GM12878 (cell line): ENCODE measurements at regions not wholly inside any gene's neighbourhood (a gene's known extent, or its start where the extent isn't known, plus 50 kb on each side); places are given as distances from the start of the nearest gene placed in this dataset.

ENCODE experiments used
- ATAC-seq: fragments of 200-7000 bp; cut with Tn5 transposase; 3 replicates; pipeline ENCODE4 v1.9.1; 2020; ENCODE audit warnings: mild to moderate bottlenecking, moderate library complexity
- BruUV-seq: library from RNA; stranded (reverse); fragments of 400-500 nt; replicated peaks from 2 replicates; lab custom pipeline; 2021; lab: Mats Ljungman, UMichigan
- CTCF ChIA-PET: fragments of 300-600 bp; sonication (Branson Sonifier 250); formaldehyde crosslinking; extraction: SDS; loops from one replicate; lab custom pipeline; 2021; ENCODE audit warnings: inconsistent platforms; lab: Yijun Ruan, JAX
- POLR2A ChIA-PET: fragments of 350-600 bp; formaldehyde crosslinking; extraction: SDS; loops from one replicate; lab custom pipeline; 2021; ENCODE audit warnings: inconsistent platforms; lab: Charles Lee
- RAD21 ChIA-PET: fragments of 300-600 bp; sonication (Branson Sonifier 250); formaldehyde crosslinking; loops from one replicate; lab custom pipeline; 2023; ENCODE audit warnings: antibody characterized with exemption; ENCODE audit not compliant: unreplicated experiment; lab: Charles Lee
- SMC1A ChIA-PET: fragments of 300-600 bp; sonication (Branson Sonifier 250); formaldehyde crosslinking; loops from one replicate; lab custom pipeline; 2023; ENCODE audit not compliant: unreplicated experiment, uncharacterized antibody; lab: Charles Lee
- DNase-seq: peaks from one replicate; pipeline ENCODE4 v3.0.0-alpha.2; 2011; ENCODE audit warnings: low read depth, low spot score
- FAIRE-seq: peaks from 3 replicates; lab custom pipeline; 2011; peaks lifted over from hg19 to GRCh38; lab: Jason Lieb, UNC
- H2AFZ ChIP-seq: 2 replicates; pipeline ENCODE4 v1.6.0; 2011; ENCODE audit warnings: low read depth, low read length, control low read depth; ENCODE audit not compliant: control insufficient read depth
- H3K27ac ChIP-seq: 2 replicates; pipeline ENCODE4 v1.5.1; 2011; ENCODE audit warnings: control low read depth; ENCODE audit not compliant: control insufficient read depth, insufficient read depth
- H3K27me3 ChIP-seq, 2 experiments: replicated peaks in 1 of 2; 2 replicates each; pipeline versions ENCODE4 v1.6.0 to v1.6.1; 2011; ENCODE audit warnings: low read length in 1 of 2; ENCODE audit not compliant: control insufficient read depth in 2 of 2, insufficient read depth in 2 of 2
- H3K36me3 ChIP-seq, 2 experiments: 2 replicates each; pipeline ENCODE4 v1.5.1; 2011; ENCODE audit warnings: low read length in 1 of 2; ENCODE audit not compliant: control insufficient read depth in 2 of 2, insufficient read depth in 2 of 2
- H3K4me1 ChIP-seq: 2 replicates; pipeline ENCODE4 v1.6.1; 2011; ENCODE audit warnings: mild to moderate bottlenecking, low read length, moderate library complexity, mixed read lengths; ENCODE audit not compliant: control insufficient read depth, insufficient read depth
- H3K4me2 ChIP-seq: 2 replicates; pipeline ENCODE4 v1.6.0; 2011; ENCODE audit warnings: control low read depth; ENCODE audit not compliant: control insufficient read depth, insufficient read depth
- H3K4me3 ChIP-seq: fragments of 200-600 bp; sonication (generic); 2 replicates; pipeline ENCODE4 v1.5.1; 2016
- H3K79me2 ChIP-seq: 2 replicates; pipeline ENCODE4 v1.6.0; 2011; ENCODE audit warnings: low read length; ENCODE audit not compliant: control insufficient read depth, insufficient read depth
- H3K9ac ChIP-seq: 2 replicates; pipeline ENCODE4 v1.8.0; 2011; ENCODE audit warnings: low read length, control low read depth, mixed read lengths; ENCODE audit not compliant: control insufficient read depth, insufficient read depth
- H3K9me3 ChIP-seq: replicated peaks from 3 replicates; pipeline ENCODE4 v1.5.1; 2011; ENCODE audit warnings: mild to moderate bottlenecking, low read length; ENCODE audit not compliant: control insufficient read depth, insufficient read depth
- H4K20me1 ChIP-seq: 2 replicates; pipeline ENCODE4 v1.6.0; 2011; ENCODE audit not compliant: control insufficient read depth, insufficient read depth
- ATF3 ChIP-seq: IDR thresholded peaks from 2 replicates; pipeline ENCODE4 v1.6.1; 2011; ENCODE audit warnings: low read depth, mild to moderate bottlenecking, low read length, moderate library complexity, borderline replicate concordance; ENCODE audit errors: extremely low read depth
- CBFB ChIP-seq: IDR thresholded peaks from 2 replicates; pipeline ENCODE4 v1.6.1; 2016; ENCODE audit warnings: antibody characterized with exemption, low read depth
- FOXK2 ChIP-seq: fragments of 450-650 bp; IDR thresholded peaks from 2 replicates; pipeline ENCODE4 v1.6.1; 2017; ENCODE audit warnings: mild to moderate bottlenecking, moderate library complexity
- JUNB ChIP-seq: IDR thresholded peaks from 2 replicates; pipeline ENCODE4 v1.6.1; 2016; ENCODE audit warnings: antibody characterized with exemption, mild to moderate bottlenecking
- KAT2A ChIP-seq: conservative IDR thresholded peaks from 2 replicates; pipeline ENCODE4 v1.6.1; 2011; ENCODE audit warnings: low read depth, low read length; ENCODE audit not compliant: control insufficient read depth
- NFIC ChIP-seq: IDR thresholded peaks from 2 replicates; pipeline ENCODE4 v1.6.1; 2012; ENCODE audit warnings: low read depth, mild to moderate bottlenecking, inconsistent platforms, low read length, moderate library complexity
- PAX5 ChIP-seq: IDR thresholded peaks from 2 replicates; pipeline ENCODE4 v1.6.1; 2011; ENCODE audit warnings: low read depth, low read length, borderline replicate concordance
- RCOR1 ChIP-seq: conservative IDR thresholded peaks from 2 replicates; pipeline ENCODE4 v1.6.1; 2012; ENCODE audit warnings: low read depth, low read length, improper control_type of control experiment
- RUNX3 ChIP-seq: IDR thresholded peaks from 2 replicates; pipeline ENCODE4 v1.6.1; 2012; ENCODE audit warnings: low read length, inconsistent platforms
- STAT1 ChIP-seq: fragments of 450-650 bp; conservative IDR thresholded peaks from 2 replicates; pipeline ENCODE4 v1.6.1; 2014; ENCODE audit warnings: antibody characterized with exemption, mild to moderate bottlenecking
- ZBTB33 ChIP-seq: fragments of 450-650 bp; IDR thresholded peaks from 2 replicates; pipeline ENCODE4 v1.6.1; 2017; ENCODE audit warnings: mild to moderate bottlenecking
- ZZZ3 ChIP-seq: IDR thresholded peaks from 2 replicates; pipeline ENCODE4 v1.6.1; 2011; ENCODE audit warnings: low read depth; ENCODE audit not compliant: control insufficient read depth, insufficient read length
- WGBS: methylation state at CpG from one replicate; pipeline ENCODE4 v1.1.6; 2016; ENCODE audit warnings: low lambda C conversion rate; ENCODE audit not compliant: insufficient replicate concordance, insufficient coverage; ENCODE audit errors: missing lambda C conversion rate; 5-methylcytosine and 5-hydroxymethylcytosine counted together
- in situ Hi-C: fragments of 300-500 bp; cut with MboI; formaldehyde crosslinking; loops from 9 replicates; pipeline ENCODE4 v1.14.3; 2018; ENCODE audit warnings: mixed read lengths
- intact Hi-C: fragments of 100-400 bp; cut with micrococcal nuclease; formaldehyde crosslinking; loops from one replicate; pipeline ENCODE4 v1.14.2; 2022; ENCODE audit not compliant: unreplicated experiment

GRCh38 chr6:135121434-135121833 lies 59.7 kb upstream of the MYB start:
- ChIA-PET RAD21 (interaction anchor here (0.8 to 1.8 kb wide), 2 partner anchors 8 to 34 kb away, joined by 3 to 4 read pairs; no protein-coding TSS in a partner anchor), POLR2A (no interaction called here)

GRCh38 chr6:135118134-135118730 lies 62.9 kb upstream of the MYB start:
- CTCF ChIA-PET = interaction anchor here (0.5 to 1.3 kb wide), 3 partner anchors 8 to 66 kb away, joined by 3 to 6 read pairs (median 6); no protein-coding TSS in a partner anchor
- WGBS = 94% methylated on average over 5 of the region's 5 CpGs
- TF ChIP-seq ZBTB33 = no peak
- no peak for TF ChIP-seq CBFB
- no peak for TF ChIP-seq STAT1
- no peak for TF ChIP-seq ZZZ3
- TF ChIP-seq FOXK2 = no peak
- TF ChIP-seq KAT2A = no peak
- TF ChIP-seq PAX5 = no peak
- no peak for TF ChIP-seq ATF3

More at GRCh38 chr6:135121434-135121833, 59.7 kb upstream of the MYB start:
- Histone ChIP-seq H3K9me3 (no peaks in the 10 kb centered on the region), H3K27me3 (no peaks in the 10 kb centered on the region), H2AFZ (no peak overlapping the region), H3K9ac (no peak overlapping the region), H3K4me3 (no peak overlapping the region), H3K4me2 (no peak overlapping the region), H4K20me1 (no peaks in the 10 kb centered on the region), H3K27ac (no peak overlapping the region), H3K79me2 (no peaks in the 10 kb centered on the region), H3K4me1 (peaks cover 16% of the 10 kb centered on the region), H3K36me3 (no peaks in the 10 kb centered on the region)
- CTCF ChIA-PET = interaction anchor here (0.9 to 1.4 kb wide), 6 partner anchors 8 to 114 kb away, joined by 3 to 4 read pairs (median 3); no protein-coding TSS in a partner anchor
- DNase-seq (no peak), ATAC-seq (no peak), FAIRE-seq (no peak)
- intact Hi-C loops = no loop called here
- BruUV-seq = no TSS peak
- TF ChIP-seq RUNX3 (peak; percentile 15; the same call in 1 of the 2 replicates), RCOR1 (no peak), JUNB (peak; percentile 46), NFIC (peak; percentile 24; the same call in 1 of the 2 replicates)
- 100% methylated on average over 1 of the region's 1 CpG for WGBS
- SMC1A ChIA-PET = interaction anchor here (0.6 to 1.2 kb wide), 5 partner anchors 11 to 96 kb away, joined by 3 to 5 read pairs (median 3); no protein-coding TSS in a partner anchor
- in situ Hi-C loops = no loop called here

More at GRCh38 chr6:135118134-135118730, 62.9 kb upstream of the MYB start:
- in situ Hi-C loops = no loop called here
- Histone ChIP-seq H3K9ac (no peak overlapping the region), H3K4me1 (peaks cover 38% of the 10 kb centered on the region), H3K36me3 (no peaks in the 10 kb centered on the region), H3K9me3 (no peaks in the 10 kb centered on the region; the same call in 2 of the 3 replicates), H2AFZ (no peak overlapping the region), H3K4me2 (no peak overlapping the region), H4K20me1 (no peaks in the 10 kb centered on the region), H3K4me3 (no peak overlapping the region), H3K27me3 (no peaks in the 10 kb centered on the region), H3K79me2 (no peaks in the 10 kb centered on the region), H3K27ac (peak overlapping the region; percentile 29; the same call in 1 of the 2 replicates)
- DNase-seq (no peak), ATAC-seq (no peak), FAIRE-seq (no peak)
- SMC1A ChIA-PET = interaction anchor here (0.8 to 4.1 kb wide), 13 partner anchors 10 to 33 kb away, joined by 3 to 24 read pairs (median 5); no protein-coding TSS in a partner anchor
- no TSS peak for BruUV-seq
- RAD21 ChIA-PET = interaction anchor here (1.7 to 4.7 kb wide), 3 partner anchors 11 to 31 kb away, joined by 6 to 25 read pairs (median 10); no protein-coding TSS in a partner anchor
- POLR2A ChIA-PET = interaction anchor here (1.2 kb wide), 1 partner anchor 24 kb away, joined by 3 read pairs; no protein-coding TSS in a partner anchor
- intact Hi-C loops = loop anchor here (10.0 kb wide), 1 partner anchor 113 kb away; no protein-coding TSS in a partner anchor
